Loucy (cell line): ENCODE measurements at regions not wholly inside any gene's neighbourhood (a gene's known extent, or its start where the extent isn't known, plus 50 kb on each side); places are given as distances from the start of the nearest gene placed in this dataset.

Experiments used
- EZH2phosphoT487 ChIP-seq: fragments of 200-600 bp; IDR thresholded peaks from 2 replicates; pipeline ENCODE4 v1.6.1; 2018; ENCODE audit warnings: antibody characterized with exemption, mild to moderate bottlenecking, moderate library complexity, borderline replicate concordance
- TF ChIP-seq, protein P1 (sequence below): fragments of 200-600 bp; sonication (generic); conservative IDR thresholded peaks from 2 replicates; pipeline ENCODE4 v1.5.1; 2014; ENCODE audit warnings: mild to moderate bottlenecking, antibody characterized with exemption, low read length

DNA sequence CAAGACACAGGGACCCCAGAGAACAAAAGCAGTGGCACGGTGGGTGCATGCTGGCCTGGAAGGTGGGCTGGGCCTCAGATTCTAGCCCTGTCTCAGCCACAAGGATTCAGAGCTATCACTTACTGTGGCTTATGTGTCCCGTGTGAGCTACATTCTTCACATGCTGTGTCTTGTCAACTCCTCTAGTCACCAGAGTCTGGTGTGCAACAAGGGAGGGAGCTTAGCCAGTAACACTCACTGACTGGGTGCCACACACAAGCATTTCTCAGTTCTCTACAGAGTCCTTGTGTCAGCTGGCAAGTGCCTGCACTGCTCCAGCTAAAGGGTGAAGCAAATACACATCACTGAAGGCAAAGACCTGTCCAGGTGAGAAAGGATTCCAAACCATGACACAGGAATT is 186.9 kb upstream of the CDYL start:
- TF ChIP-seq, protein P1, sequence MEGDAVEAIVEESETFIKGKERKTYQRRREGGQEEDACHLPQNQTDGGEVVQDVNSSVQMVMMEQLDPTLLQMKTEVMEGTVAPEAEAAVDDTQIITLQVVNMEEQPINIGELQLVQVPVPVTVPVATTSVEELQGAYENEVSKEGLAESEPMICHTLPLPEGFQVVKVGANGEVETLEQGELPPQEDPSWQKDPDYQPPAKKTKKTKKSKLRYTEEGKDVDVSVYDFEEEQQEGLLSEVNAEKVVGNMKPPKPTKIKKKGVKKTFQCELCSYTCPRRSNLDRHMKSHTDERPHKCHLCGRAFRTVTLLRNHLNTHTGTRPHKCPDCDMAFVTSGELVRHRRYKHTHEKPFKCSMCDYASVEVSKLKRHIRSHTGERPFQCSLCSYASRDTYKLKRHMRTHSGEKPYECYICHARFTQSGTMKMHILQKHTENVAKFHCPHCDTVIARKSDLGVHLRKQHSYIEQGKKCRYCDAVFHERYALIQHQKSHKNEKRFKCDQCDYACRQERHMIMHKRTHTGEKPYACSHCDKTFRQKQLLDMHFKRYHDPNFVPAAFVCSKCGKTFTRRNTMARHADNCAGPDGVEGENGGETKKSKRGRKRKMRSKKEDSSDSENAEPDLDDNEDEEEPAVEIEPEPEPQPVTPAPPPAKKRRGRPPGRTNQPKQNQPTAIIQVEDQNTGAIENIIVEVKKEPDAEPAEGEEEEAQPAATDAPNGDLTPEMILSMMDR, result no peak
- TF ChIP-seq EZH2phosphoT487, result no peak
